ENCODE measurements at regions not wholly inside any gene's neighbourhood (a gene's known extent, or its start where the extent isn't known, plus 50 kb on each side); places are given as distances from the start of the nearest gene placed in this dataset.

DNA sequence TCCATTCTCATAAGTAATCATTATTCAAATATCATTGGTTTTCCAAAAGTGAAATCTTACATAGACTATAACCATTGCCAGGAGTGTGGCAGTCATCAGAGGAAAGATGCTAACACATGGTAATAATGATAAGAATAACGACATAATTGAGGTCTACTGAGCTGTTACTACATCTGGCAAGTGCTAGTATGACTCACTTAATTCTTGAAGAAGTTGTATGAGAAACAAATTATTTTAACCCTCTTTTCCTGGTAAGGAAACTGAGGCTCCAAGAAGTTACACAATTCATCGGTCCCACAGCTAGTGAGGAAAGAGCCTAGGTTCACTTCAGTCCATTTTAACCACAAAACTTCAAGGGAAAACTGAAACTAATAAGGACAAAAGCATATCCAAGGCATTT, 335.6 kb upstream of the BTBD3 start:
- Histone ChIP-seq H3K27me3 (ENCODE audit: control insufficient read depth, insufficient read depth, low read length) (no peaks in the 10 kb centered on the region), H3K9me3 (ENCODE audit: control insufficient read depth, insufficient read depth, low read length) (no peaks in the 10 kb centered on the region), H3K27ac (ENCODE audit: low read depth, low read length) (no peak overlapping the region), H3K9ac (ENCODE audit: low read depth, low read length) (no peak overlapping the region), H3K4me1 (ENCODE audit: control insufficient read depth, insufficient read depth, low read length) (no peaks in the 10 kb centered on the region), H3K36me3 (ENCODE audit: control insufficient read depth, insufficient read depth, low read length) (no peaks in the 10 kb centered on the region), H3K4me3 (ENCODE audit: low read depth, low read length) (no peak overlapping the region)

DNA sequence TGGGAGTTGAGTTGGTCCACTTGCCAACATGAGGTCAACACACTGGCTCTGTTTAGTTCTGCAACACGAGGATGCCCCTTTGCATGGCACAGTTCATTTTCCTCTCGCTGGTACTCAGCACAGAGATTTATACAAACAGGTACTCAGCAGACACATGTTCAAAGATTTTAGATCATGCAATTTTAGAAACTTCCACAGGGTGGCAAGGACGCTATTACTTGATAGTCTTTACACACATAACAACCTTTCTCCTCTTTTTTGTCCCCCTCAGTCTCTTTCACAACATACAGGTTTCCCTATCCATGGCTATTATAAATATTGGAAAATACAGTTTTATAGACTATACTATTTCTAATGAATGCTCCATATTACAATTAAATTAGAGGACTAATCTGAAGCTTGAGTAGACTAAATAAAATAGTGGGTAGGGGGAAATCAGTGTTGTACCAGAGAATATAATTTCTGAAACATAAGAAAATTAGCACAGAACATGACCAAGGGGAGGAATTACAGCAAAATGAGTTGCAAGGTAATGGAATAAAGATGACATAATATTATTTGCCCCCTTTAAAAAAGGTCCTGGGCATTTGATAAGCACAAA, 331.8 kb upstream of the BTBD3 start:
- H3K9me3 ChIP-seq (ENCODE audit: control insufficient read depth, insufficient read depth, low read length) = no peaks in the 10 kb centered on the region
- no peak overlapping the region for H3K9ac ChIP-seq (ENCODE audit: low read depth, low read length)
- no peaks in the 10 kb centered on the region for H3K36me3 ChIP-seq (ENCODE audit: control insufficient read depth, insufficient read depth, low read length)
- H3K4me1 ChIP-seq (ENCODE audit: control insufficient read depth, insufficient read depth, low read length) = no peaks in the 10 kb centered on the region
- no peaks in the 10 kb centered on the region for H3K27me3 ChIP-seq (ENCODE audit: control insufficient read depth, insufficient read depth, low read length)
- H3K4me3 ChIP-seq (ENCODE audit: low read depth, low read length) = no peak overlapping the region
- H3K27ac ChIP-seq (ENCODE audit: low read depth, low read length) = no peak overlapping the region

DNA sequence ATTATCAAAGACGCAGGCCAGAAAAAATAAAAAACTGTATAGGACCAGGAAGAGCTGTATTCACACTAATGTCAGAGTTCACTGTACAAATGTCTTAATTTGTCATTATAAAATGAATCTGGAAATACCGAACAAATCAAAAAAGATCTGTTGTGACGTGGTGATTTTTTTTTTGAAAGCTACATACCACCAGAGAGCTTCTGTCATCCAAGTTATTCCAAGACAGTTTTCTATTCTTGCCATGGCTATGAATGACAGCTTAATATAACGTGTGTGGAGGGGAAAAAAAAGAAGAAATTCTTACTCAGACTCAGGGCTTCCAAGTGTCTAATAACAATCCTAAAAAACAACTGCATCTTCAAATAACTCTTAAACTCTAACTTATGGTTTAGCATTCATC, 328.8 kb upstream of the BTBD3 start:
- H3K27ac ChIP-seq (ENCODE audit: low read depth, low read length) = no peak overlapping the region
- no peaks in the 10 kb centered on the region for H3K36me3 ChIP-seq (ENCODE audit: control insufficient read depth, insufficient read depth, low read length)
- H3K27me3 ChIP-seq (ENCODE audit: control insufficient read depth, insufficient read depth, low read length) = no peaks in the 10 kb centered on the region
- no peaks in the 10 kb centered on the region for H3K9me3 ChIP-seq (ENCODE audit: control insufficient read depth, insufficient read depth, low read length)
- no peak overlapping the region for H3K9ac ChIP-seq (ENCODE audit: low read depth, low read length)
- H3K4me3 ChIP-seq (ENCODE audit: low read depth, low read length) = no peak overlapping the region
- H3K4me1 ChIP-seq (ENCODE audit: control insufficient read depth, insufficient read depth, low read length) = no peaks in the 10 kb centered on the region

GRCh38 chr20:11591965-11592364, 325.7 kb upstream of the BTBD3 start:
- H3K27me3 ChIP-seq (ENCODE audit: control insufficient read depth, insufficient read depth, low read length) = no peaks in the 10 kb centered on the region
- H3K4me3 ChIP-seq (ENCODE audit: low read depth, low read length) = no peak overlapping the region
- H3K9me3 ChIP-seq (ENCODE audit: control insufficient read depth, insufficient read depth, low read length) = no peaks in the 10 kb centered on the region
- H3K27ac ChIP-seq (ENCODE audit: low read depth, low read length) = no peak overlapping the region
- no peaks in the 10 kb centered on the region for H3K4me1 ChIP-seq (ENCODE audit: control insufficient read depth, insufficient read depth, low read length)
- no peak overlapping the region for H3K9ac ChIP-seq (ENCODE audit: low read depth, low read length)
- H3K36me3 ChIP-seq (ENCODE audit: control insufficient read depth, insufficient read depth, low read length) = no peaks in the 10 kb centered on the region

- Histone ChIP-seq H3K27me3 (ENCODE audit: control insufficient read depth, insufficient read depth, low read length) (no peaks in the 10 kb centered on the region), H3K9me3 (ENCODE audit: control insufficient read depth, insufficient read depth, low read length) (no peaks in the 10 kb centered on the region), H3K36me3 (ENCODE audit: control insufficient read depth, insufficient read depth, low read length) (no peaks in the 10 kb centered on the region), H3K9ac (ENCODE audit: low read depth, low read length) (no peak overlapping the region), H3K4me3 (ENCODE audit: low read depth, low read length) (no peak overlapping the region), H3K4me1 (ENCODE audit: control insufficient read depth, insufficient read depth, low read length) (no peaks in the 10 kb centered on the region), H3K27ac (ENCODE audit: low read depth, low read length) (no peak overlapping the region)
These were observed 313.4 kb upstream of the BTBD3 start for GRCh38 chr20:11604339-11604738.

DNA sequence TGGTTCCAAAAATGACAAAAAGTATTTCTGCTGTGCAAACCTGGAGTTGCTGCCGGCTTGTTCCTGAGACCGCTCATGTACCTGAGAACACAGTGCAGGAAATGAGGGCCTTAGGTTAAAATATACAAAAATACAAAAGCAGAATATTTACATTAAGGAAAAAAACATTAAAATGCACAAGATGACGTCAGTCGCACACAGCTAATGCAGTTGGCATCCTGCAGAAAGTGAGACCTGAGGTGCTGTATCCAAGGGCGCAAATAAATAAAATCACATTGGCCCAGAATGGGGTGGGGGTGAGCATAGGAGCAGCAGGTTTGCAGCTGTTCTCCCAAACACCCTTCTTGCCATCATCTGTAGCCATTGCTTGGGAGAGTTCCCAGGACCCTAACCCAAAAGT, 310.6 kb upstream of the BTBD3 start:
- no peaks in the 10 kb centered on the region for H3K4me1 ChIP-seq (ENCODE audit: control insufficient read depth, insufficient read depth, low read length)
- no peak overlapping the region for H3K9ac ChIP-seq (ENCODE audit: low read depth, low read length)
- H3K27ac ChIP-seq (ENCODE audit: low read depth, low read length) = no peak overlapping the region
- no peaks in the 10 kb centered on the region for H3K27me3 ChIP-seq (ENCODE audit: control insufficient read depth, insufficient read depth, low read length)
- H3K36me3 ChIP-seq (ENCODE audit: control insufficient read depth, insufficient read depth, low read length) = no peaks in the 10 kb centered on the region
- no peak overlapping the region for H3K4me3 ChIP-seq (ENCODE audit: low read depth, low read length)
- H3K9me3 ChIP-seq (ENCODE audit: control insufficient read depth, insufficient read depth, low read length) = no peaks in the 10 kb centered on the region

DNA sequence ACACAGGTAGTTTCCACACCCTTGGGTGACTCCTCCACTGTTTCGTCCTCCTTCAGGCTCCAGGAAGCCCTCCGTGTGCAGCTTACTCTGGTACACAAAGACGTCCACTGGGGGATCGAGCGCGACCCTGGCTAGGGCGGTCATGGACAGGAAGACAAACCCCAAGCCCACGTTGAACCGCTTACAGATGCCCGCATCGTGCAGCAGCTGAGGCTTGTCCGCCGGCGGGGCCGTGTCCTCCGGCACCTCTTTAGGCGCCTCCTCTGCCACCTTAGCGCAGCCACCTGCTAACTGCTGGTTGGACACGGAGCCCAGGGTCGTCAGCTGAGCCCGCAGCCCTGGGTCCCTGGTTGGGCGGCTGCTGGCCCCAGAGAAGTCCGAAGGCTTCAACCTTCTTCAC, 309.0 kb upstream of the BTBD3 start:
- no peak overlapping the region for H3K4me3 ChIP-seq (ENCODE audit: low read depth, low read length)
- H3K27ac ChIP-seq (ENCODE audit: low read depth, low read length) = no peak overlapping the region
- H3K36me3 ChIP-seq (ENCODE audit: control insufficient read depth, insufficient read depth, low read length) = no peaks in the 10 kb centered on the region
- no peaks in the 10 kb centered on the region for H3K9me3 ChIP-seq (ENCODE audit: control insufficient read depth, insufficient read depth, low read length)
- H3K9ac ChIP-seq (ENCODE audit: low read depth, low read length) = no peak overlapping the region
- H3K4me1 ChIP-seq (ENCODE audit: control insufficient read depth, insufficient read depth, low read length) = no peaks in the 10 kb centered on the region
- H3K27me3 ChIP-seq (ENCODE audit: control insufficient read depth, insufficient read depth, low read length) = no peaks in the 10 kb centered on the region

GRCh38 chr20:11624704-11625103, 293.0 kb upstream of the BTBD3 start:
- Histone ChIP-seq H3K27ac (ENCODE audit: low read depth, low read length) (no peak overlapping the region), H3K4me3 (ENCODE audit: low read depth, low read length) (no peak overlapping the region), H3K9ac (ENCODE audit: low read depth, low read length) (no peak overlapping the region), H3K27me3 (ENCODE audit: control insufficient read depth, insufficient read depth, low read length) (no peaks in the 10 kb centered on the region), H3K36me3 (ENCODE audit: control insufficient read depth, insufficient read depth, low read length) (no peaks in the 10 kb centered on the region), H3K9me3 (ENCODE audit: control insufficient read depth, insufficient read depth, low read length) (no peaks in the 10 kb centered on the region), H3K4me1 (ENCODE audit: control insufficient read depth, insufficient read depth, low read length) (0 out of 2 replicates have a peak, but pooled peaks cover 2% of the 10 kb centered on the region)

DNA sequence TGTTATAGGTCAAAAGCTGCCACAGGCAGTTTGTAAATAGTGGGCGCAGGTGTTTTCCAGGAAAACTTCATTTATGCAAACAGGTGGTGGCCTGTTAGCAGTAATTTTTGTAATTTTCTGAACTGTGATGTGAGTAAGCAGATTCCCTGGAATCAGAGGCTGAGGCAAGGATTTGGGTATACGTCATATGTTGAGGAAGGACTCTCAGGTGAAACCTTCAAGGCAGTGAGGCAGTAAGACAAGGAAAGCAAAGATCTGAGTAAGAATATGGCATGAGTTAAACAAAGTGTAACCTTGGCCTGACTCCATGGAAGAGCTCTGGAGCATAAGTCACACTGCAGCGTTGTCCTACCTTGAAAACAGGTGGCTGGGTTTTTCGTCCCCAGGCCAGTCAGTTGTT, 291.1 kb upstream of the BTBD3 start:
- Histone ChIP-seq H3K27ac (ENCODE audit: low read depth, low read length) (no peak overlapping the region), H3K27me3 (ENCODE audit: control insufficient read depth, insufficient read depth, low read length) (no peaks in the 10 kb centered on the region), H3K4me1 (ENCODE audit: control insufficient read depth, insufficient read depth, low read length) (0 out of 2 replicates have a peak, but pooled peaks cover 2% of the 10 kb centered on the region), H3K36me3 (ENCODE audit: control insufficient read depth, insufficient read depth, low read length) (no peaks in the 10 kb centered on the region), H3K4me3 (ENCODE audit: low read depth, low read length) (no peak overlapping the region), H3K9ac (ENCODE audit: low read depth, low read length) (no peak overlapping the region), H3K9me3 (ENCODE audit: control insufficient read depth, insufficient read depth, low read length) (no peaks in the 10 kb centered on the region)

DNA sequence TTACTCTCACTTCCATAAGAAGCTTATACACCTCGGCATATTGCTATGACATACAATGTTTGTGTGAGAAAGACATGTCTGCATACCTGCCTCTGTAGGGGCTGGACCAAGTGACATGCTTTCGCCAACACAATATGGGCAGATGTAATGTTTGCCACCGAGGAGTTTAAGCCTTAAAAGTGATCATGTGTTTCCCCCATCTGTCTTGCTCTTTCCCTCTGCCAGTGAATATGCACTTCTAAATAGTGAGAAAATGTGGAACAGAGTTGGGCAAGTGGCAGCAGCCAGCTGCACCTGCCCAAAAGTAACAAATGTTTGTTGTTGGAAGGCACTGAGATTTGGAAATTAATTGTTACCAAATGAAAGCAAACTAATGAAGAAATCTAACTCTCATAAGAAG, 274.8 kb upstream of the BTBD3 start:
- no peak overlapping the region for H3K27ac ChIP-seq (ENCODE audit: low read depth, low read length)
- H3K9me3 ChIP-seq (ENCODE audit: control insufficient read depth, insufficient read depth, low read length) = no peaks in the 10 kb centered on the region; the same call in 1 of the 2 replicates
- H3K4me3 ChIP-seq (ENCODE audit: low read depth, low read length) = no peak overlapping the region
- no peak overlapping the region for H3K9ac ChIP-seq (ENCODE audit: low read depth, low read length)
- no peaks in the 10 kb centered on the region for H3K27me3 ChIP-seq (ENCODE audit: control insufficient read depth, insufficient read depth, low read length)
- H3K36me3 ChIP-seq (ENCODE audit: control insufficient read depth, insufficient read depth, low read length) = no peaks in the 10 kb centered on the region
- H3K4me1 ChIP-seq (ENCODE audit: control insufficient read depth, insufficient read depth, low read length) = no peaks in the 10 kb centered on the region

DNA sequence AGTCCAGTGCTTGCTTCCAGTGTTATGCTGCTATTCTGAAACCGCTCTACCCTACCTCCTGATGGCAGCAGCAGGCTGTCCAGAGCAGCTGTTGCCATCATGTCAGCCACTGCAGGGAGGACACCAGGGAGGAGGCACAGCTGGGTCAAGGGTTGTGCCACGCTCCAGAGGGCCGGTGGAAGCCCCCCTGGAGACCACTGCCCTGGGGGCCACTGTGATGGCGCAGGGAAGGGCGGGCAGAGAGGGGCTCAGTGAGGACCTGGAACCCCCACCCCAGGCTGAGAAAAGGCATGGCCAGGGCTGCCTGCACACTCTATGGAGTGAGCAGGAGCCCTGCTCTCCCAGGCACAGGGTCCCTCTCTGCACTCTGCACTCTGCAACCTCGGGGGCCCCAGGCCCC, 271.3 kb upstream of the BTBD3 start:
- Histone ChIP-seq H3K36me3 (ENCODE audit: control insufficient read depth, insufficient read depth, low read length) (no peaks in the 10 kb centered on the region), H3K4me3 (ENCODE audit: low read depth, low read length) (no peak overlapping the region), H3K9ac (ENCODE audit: low read depth, low read length) (no peak overlapping the region), H3K27ac (ENCODE audit: low read depth, low read length) (no peak overlapping the region), H3K27me3 (ENCODE audit: control insufficient read depth, insufficient read depth, low read length) (no peaks in the 10 kb centered on the region), H3K9me3 (ENCODE audit: control insufficient read depth, insufficient read depth, low read length) (no peaks in the 10 kb centered on the region; the same call in 1 of the 2 replicates), H3K4me1 (ENCODE audit: control insufficient read depth, insufficient read depth, low read length) (no peaks in the 10 kb centered on the region)

- H3K27ac ChIP-seq (ENCODE audit: low read depth, low read length) = no peak overlapping the region
- H3K36me3 ChIP-seq (ENCODE audit: control insufficient read depth, insufficient read depth, low read length) = no peaks in the 10 kb centered on the region
- no peaks in the 10 kb centered on the region; the same call in 1 of the 2 replicates for H3K9me3 ChIP-seq (ENCODE audit: control insufficient read depth, insufficient read depth, low read length)
- H3K4me1 ChIP-seq (ENCODE audit: control insufficient read depth, insufficient read depth, low read length) = peaks cover 25% of the 10 kb centered on the region
- H3K4me3 ChIP-seq (ENCODE audit: low read depth, low read length) = no peak overlapping the region
- H3K27me3 ChIP-seq (ENCODE audit: control insufficient read depth, insufficient read depth, low read length) = no peaks in the 10 kb centered on the region
- no peak overlapping the region for H3K9ac ChIP-seq (ENCODE audit: low read depth, low read length)
These were observed 267.1 kb upstream of the BTBD3 start for GRCh38 chr20:11650566-11650965.

Data from HUES48 (cell line).